ENCODE measurements at regions not wholly inside any gene's neighbourhood (a gene's known extent, or its start where the extent isn't known, plus 50 kb on each side); places are given as distances from the start of the nearest gene placed in this dataset.

GRCh38 chr6:21332660-21333059 is 260.9 kb upstream of the SOX4 start:
- TF ChIP-seq EZH2 (IDR thresholded peaks at IDR 0.05; ENCODE audit: low read length, missing control alignments) (no peak), CTCF (conservative IDR thresholded peaks at IDR 0.05 in 1 of 2, IDR thresholded peaks at IDR 0.05 in 1 of 2; ENCODE audit: low read depth in 1 of 2, low read length in 2 of 2) (no peak)

Data from fibroblast of lung (primary cell).